NCI-H1436 (cell line): ENCODE measurements at regions not wholly inside any gene's neighbourhood (a gene's known extent, or its start where the extent isn't known, plus 50 kb on each side); places are given as distances from the start of the nearest gene placed in this dataset.

Source experiments
- DNase-seq: peaks from one replicate; lab custom pipeline; 2025; lab: John Stamatoyannopoulos, UW

DNA sequence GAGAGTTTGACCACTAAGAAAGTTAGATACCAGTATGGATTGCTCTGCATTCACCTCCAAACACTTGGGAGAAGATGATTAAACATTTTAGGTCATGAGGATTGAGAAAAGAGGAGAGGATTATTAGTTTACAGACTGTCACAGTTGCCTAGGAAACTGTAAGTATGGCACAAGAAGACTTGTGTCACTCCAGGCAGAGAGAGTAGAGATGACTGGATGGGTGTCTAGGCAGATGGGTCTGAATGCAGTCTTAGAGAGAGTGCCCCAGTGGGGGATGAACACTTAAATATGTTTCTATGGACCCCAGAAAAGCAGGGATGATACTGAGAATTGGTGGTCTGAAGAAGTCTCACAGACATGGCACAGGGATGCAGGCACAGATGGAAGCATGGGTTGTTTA, 477.6 kb upstream of the B3GALT2 start:
- DNase-seq = no peak

DNA sequence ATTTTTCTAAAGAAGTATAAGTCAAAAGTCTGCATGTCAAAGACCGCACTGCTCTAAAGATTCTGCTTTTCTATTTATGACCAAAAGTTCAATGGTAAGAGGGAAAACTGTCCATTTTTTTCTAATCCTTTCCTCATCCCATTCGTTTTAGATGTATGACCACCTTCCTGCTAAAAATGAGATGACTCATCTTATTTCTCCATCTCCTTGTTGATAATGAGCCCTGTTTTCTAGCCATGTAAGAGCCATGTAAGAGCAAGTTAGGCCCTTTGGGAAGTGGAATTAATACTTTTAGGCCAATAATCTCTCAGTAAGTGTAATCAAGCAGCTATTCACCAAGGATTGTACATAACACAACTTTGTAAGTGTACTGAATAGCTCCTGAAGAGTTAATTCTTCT, 475.6 kb upstream of the B3GALT2 start:
- no peak for DNase-seq

DNA sequence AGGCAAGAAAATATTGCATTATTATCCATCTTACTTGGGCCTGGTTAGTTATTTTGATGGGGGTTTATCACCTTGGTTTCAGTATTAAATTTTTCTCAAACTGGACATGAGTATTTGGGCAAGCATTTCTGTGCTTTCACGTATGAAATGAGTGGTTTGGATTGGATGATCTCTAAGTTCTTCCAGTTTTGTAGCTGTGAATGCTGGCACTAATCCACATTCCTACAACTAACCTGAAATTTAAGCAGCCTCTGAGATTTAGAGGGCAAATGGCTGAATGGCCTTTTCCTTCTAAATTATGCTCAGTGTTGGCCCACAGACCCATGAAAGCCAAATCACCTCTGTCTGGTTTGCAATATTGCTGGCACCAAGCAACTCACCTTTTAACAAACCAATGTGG, 475.0 kb upstream of the B3GALT2 start:
- DNase-seq = no peak

DNA sequence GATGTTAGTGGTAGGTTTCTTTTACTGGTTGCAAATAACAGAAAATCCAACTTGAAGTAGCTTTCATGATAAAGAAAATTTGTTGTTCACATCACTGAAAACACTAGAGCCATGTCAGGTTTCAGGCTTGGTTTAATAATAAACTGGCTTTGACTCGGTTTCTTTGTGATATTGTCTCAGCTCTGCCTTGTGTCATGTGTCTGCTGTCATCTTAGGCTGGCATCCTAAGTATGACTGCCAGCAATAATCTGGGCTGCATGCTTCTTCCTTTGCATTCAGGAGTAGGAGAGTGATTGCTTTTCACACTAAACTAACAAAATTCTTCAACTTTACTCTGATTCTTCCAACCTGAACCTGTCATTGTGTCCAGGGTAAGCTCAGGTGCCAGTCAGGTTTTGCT, 474.0 kb upstream of the B3GALT2 start:
- no peak for DNase-seq

DNA sequence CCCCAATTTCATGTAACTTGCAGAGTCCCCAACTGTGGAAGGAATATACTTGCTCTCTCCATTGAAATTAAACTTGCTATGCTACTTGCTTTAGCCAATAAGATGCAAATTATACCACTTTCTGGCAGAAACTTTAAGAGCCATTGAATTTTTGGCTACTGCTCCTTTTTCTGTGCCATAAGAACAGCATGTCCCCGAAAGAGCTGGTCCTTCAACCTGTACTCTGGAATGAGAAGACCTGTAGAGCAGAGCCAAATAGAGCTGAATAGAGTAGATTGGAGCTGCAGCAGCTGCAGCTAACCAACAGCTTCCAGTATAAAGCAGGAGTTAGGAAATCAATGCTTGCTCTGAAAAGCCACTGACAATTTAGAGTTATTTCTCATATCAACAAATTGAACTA, 472.3 kb upstream of the B3GALT2 start:
- no peak for DNase-seq

DNA sequence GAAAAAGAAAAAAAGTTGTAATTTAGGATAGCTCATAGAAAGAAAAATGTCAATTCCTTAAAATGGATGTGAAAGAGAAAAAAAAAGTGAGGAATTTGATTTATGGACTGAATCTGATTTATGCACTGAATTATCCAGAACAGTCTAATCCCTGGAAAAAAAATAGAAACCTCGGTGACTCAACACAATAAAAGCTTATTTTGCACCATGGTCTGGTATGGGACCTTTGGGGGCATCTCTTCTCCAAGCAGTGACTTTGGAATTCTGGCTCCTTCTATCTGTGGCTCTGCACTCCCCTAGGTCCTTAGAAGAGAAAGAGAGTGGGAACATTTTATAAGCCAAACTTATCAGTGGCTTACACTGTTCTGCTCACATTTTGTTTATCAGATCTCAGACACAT, 471.7 kb upstream of the B3GALT2 start:
- DNase-seq = no peak

DNA sequence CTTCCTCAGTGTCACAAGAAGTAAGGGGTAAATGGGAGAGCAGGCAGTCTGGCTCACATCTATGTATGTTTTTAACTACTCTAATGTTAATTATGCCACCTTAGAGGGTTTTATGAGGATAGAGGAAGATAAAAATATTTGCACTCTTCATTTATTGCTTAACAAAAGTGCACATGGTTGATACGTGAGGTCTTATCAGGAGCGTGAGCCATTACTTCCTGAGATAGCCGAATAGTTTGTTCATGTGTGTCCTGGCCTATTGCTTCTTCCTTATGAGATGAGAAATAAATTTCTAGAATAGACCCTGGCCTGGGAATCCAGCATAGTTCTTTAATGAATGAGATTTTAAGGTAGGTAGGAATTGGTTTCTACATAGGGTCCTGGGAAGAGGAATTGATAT, 471.1 kb upstream of the B3GALT2 start:
- DNase-seq = no peak

DNA sequence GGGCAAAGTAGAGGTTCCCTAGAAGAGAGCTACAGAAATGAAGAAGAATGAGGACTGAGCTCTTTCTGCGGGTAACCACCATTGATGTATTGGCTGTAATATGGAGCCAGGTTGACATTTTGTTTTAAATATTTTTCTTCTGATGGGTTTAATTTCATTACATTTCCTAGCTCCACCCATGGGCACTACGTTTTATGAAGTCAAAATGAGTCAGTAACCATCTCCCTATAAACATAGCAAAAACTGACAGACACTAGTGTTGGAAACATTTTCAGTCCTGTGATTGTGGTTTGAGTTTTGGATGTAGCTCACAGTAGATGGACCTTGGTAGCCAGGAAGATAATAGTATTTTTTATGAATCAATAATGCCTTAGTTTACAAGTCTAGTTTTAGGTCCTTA, 470.4 kb upstream of the B3GALT2 start:
- DNase-seq = no peak

DNA sequence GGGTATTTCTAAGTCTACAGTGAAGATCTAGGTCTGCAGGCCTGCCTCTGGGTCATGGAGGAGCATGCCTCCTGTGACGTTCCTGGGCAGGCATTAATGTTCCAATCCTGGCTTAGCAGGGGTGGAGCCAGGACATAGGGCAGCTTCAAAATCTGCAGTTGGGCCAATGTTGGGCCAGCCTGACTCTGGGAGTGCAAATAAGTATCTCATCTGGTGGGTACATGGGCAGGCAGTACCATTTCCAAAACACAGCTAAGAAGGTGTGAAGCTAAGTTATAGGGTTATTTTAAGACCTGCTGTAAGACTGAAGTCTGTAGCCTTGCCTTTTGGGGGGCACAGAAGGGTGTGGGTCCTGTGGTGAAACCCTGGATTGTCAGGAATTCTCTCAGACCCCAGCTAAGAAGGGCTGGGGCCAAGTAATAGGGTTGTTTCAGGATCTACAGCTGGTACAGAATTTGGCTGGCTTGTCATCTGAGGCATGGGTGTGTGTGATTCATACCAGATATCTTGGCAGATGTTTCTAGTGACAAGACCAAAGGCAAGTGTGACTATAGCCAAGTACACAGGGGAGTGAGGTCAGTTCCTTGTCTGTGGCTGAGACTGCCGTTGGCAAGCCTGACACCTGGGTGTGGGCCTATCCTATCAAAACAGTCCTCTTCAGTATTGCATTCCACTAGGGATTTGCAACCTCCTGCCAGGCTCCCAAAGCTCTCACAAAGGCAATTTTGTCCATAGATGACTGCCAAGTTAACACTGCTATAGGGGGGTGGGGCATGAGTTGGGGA, 468.7 kb upstream of the B3GALT2 start:
- no peak for DNase-seq

DNA sequence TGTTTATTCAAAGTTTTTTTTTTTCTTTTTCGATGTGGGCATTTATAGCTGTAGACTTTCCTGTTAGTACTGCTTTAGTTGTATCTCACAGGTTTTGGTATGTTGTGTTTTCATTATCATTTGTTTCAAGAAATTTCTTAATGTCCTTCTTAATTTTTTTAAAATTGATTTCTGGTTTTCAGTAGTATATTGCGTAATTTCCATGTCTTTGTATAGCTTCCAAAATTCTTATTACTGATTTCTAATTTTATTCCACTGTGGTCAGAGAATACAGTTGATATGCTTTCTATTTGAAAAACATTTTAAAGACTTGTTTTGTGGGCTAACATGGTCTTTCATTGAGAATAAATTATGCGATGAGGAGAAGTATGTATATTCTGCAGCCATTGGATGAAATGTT, 463.2 kb upstream of the B3GALT2 start:
- DNase-seq = no peak

DNA sequence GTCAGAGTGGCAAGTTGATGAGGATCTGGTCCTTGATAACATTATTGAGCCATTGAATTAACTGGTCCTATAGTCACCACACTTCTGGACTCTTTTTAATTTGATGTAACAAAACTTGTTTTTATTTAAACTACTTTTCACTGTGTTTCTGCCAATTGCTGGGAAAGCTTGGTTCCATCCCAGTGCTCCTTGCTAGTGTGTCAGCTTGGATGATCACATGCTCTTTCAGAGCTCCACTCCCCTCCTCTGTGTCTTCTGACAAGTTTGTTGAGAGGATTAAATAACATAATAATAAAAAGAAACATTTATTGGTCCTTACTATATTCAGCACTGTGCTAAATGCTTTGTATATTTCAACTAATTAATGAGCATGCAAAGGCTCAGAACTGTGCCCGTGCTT, 448.5 kb upstream of the B3GALT2 start:
- DNase-seq = no peak

DNA sequence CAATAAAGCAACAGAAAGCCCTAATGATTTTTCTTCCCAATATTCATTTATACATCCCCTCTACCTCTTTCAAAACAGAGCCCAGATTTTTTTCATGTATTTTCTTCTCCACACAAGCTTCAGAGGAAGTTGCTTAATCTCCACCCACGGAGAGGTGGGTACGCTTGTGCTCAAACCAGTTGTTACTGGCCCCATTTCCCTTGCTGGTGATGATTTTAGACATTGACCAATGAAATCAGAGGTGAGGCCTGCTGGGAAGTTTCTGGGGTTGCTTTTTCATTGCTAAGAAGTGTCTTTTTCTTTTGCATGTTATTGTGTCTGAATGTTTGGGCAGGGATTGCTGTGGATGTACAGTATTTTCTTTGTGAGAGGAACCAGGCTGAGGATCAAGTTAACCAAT, 448.1 kb upstream of the B3GALT2 start:
- DNase-seq = no peak

DNA sequence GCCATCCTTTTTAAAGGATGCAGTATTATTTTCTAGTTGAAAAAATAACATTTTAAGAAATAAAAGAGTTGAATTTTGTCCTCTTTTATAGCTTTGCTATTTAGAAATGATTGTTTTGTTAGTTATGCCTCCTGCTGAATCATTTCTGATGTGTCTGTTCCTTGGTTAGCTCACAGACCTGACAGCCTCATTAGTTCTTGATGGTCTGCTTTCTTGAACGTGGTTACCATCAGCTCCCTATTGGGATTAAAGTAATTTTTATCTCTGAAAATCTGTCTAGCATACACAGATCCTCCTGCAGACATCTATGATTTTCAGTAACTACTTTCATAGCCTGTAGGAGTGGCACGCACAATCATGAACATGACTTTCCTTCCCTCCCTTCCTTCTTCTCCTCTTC, 447.6 kb upstream of the B3GALT2 start:
- no peak for DNase-seq

DNA sequence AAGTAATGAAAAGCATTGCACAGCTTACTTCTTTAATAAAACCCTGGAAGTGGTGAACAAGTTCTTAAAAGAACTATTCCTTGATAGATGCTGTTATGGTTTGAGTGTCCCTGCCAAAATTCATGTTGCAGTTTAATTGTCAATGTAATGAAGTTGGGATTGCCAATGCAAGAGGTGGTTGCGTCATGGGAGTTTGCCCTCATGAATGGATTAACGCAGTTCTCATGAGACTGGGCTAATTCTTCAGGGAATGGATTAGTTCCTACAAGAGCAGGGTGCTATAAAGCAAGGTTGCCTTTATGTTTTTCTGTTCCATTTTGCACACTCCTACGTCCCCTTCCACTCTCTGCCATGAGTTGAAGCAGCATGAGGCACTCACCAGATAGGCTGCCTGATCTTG, 446.7 kb upstream of the B3GALT2 start:
- no peak for DNase-seq

DNA sequence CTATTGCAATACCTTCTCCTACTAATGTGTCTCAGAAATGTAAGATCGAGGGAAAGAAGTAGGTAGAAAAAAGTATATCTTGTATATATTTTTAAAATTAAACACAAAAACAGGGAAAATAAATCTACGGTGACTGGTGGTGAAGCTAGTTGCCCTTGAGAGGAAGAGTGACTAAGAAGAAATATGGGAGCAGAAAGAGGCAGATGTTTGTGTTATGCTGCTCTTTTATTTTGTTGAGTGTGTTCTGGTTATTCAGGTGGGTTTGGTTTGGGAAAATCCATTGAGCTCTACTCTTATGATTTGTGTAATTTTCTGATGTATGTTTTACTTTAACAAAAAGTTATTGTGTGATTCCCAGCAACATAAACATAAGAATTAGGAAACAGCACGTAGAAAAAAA, 444.9 kb upstream of the B3GALT2 start:
- no peak for DNase-seq

DNA sequence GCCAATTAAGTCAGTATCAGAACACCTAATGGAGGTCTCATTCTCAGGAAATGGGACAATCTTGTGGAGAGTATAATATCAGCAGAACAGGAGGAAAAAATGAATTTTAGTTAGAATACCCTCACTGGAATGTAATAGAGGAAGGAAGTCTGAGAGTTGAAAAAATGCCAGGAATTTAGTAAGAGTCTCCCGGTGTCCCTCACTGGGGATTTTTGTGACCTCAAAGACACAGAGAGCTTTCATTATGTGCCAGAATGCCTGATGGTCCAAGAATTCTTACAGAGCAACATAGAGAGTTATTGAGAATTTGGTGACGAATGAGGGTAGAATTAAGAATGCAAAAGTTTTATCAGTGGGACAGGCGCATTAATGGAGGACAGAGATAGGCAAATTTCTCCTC, 443.5 kb upstream of the B3GALT2 start:
- no peak for DNase-seq

DNA sequence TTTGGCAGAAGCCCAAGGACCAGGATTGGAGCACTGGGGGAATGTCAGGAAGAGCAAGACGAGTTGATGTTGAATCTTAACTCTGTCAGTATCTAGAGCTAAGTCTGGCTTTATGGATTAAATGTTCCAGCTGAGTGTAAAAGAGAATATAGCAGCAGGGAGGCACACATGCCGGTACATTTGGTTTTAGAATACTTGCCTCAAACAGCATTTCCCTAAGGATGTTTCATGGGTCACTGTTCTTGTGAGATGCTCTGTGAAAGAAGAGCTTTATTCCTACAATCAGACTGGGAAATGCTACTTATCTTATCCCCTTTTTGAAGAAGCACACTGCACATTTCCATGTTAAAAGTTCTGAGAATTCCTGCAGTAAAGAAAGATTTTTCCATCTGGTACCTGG, 440.3 kb upstream of the B3GALT2 start:
- no peak for DNase-seq

DNA sequence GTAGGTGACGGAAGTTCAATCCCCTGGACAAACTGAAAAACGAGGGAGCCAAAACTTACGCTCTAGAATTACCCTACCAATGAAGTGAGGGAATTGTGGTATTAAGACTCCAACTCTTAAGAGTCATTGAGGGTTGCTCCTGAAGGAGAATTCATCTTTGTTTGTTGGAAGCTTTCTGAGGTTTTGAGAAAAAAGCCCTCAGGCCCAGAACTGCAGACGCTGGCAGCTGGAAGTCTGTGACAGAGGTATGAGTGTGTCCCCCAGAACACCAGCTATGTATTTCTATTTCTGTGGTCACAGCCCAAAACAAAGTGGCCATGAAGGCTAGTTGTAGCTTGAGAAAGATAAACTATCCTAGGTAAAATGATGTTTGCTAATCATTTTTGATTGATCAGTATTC, 438.8 kb upstream of the B3GALT2 start:
- no peak for DNase-seq

DNA sequence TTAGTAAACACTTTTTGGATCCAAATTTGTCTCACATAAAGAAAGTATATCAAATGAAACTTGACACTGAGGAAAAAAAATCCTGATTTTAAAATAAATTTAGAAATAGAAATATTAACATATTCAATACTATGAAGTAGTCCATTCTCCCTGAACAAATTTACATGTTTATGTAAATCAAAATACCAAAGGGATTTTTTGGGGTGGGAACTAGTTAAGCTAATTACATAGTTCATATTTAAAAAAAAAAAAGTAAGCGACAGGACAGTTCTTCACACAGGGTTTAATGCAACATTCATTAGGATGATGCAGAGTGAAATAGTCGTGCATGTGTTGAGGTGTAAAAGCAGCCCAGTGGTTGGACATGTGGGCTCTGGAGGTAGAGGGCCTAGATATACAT, 433.5 kb upstream of the B3GALT2 start:
- DNase-seq = no peak

DNA sequence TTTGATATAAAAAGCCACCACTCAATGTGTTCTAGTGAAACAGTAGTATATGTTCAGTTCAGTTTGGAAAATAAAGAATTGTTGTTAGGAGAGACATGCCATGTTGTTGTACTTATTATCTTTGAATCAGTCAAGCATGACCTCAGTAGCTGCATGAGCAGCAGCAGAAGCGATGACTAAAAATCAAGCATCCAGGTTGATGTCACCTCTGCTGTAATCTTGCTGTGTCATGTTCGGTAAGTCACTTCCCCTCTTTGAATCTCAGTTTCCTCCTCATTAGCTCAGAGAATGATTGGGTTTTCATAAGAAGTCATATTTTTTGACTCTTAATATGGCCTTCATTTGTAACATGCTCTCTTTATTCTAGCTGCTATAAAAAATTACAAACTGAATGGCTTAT, 428.4 kb upstream of the B3GALT2 start:
- no peak for DNase-seq

DNA sequence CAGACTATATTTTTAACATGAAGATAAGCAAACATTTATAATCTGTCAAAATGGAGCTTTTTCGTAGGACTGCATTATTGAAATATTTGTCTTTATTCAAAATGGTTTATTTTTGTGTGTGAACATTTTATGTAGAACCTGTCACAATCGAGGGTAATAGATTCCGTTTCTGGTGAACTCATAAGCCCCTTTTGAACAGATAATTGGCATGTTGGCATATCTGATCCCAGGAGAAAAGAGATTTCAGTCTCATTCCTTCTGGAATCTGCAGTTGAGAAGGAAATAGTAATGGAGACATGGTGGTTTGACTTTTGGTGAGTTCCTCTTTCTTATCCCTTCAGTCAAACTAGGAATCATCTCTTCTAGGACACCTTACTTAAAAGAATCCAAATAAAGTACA, 427.9 kb upstream of the B3GALT2 start:
- no peak for DNase-seq

DNA sequence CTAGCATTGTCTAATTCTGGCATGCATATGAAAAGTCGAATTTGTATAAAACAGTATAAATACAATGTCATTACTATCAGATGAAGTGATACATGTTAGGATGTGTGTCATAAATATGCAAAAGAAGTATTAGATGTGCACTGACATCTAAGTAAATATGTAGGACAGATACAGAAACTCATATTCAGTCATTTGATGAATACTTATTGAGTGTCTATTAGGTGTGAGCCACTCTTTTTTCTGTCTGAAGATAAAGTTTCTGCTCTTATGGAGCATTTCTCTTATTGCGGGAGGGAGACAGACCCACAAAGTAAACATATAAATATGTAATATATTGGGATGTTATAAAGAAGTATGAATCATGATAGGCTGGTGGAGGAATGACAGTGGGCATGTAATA, 426.6 kb upstream of the B3GALT2 start:
- no peak for DNase-seq

DNA sequence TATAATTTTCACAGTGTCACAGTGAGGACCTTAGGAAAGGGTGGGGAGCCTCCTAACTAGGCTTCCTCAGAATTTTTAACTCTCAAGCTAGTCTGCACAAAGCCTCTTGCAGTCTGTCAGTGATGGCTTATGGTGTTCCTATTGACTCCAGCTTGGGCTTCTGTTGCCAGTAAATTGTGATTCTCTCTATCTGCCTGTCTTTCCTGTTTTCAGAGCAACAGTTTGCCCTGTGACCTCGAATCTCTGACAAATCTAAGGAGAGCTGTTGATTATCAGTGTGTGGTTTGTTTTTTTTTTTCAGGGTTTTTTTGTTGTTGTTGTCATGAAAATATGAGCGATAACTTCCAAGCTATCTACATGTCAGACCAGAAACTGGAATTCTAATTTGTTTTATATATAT, 423.2 kb upstream of the B3GALT2 start:
- no peak for DNase-seq

DNA sequence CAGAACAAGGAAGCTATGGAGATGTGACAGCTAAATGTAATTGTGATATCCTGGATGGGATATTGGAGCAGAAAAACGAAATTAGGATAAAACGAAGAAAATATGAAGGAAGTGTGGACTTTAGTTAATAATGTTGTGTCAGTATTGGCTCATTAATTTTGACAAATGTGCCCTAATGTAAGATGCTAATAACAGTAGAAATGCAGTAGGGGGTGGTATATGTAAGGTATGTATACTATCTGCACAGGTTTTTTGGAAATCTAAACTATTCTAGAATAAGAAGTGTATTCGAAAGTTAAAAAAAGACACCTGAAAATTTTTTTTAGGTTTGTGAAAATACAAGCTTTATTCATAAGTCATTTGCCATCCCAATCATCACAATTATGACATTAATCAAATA, 421.4 kb upstream of the B3GALT2 start:
- no peak for DNase-seq

DNA sequence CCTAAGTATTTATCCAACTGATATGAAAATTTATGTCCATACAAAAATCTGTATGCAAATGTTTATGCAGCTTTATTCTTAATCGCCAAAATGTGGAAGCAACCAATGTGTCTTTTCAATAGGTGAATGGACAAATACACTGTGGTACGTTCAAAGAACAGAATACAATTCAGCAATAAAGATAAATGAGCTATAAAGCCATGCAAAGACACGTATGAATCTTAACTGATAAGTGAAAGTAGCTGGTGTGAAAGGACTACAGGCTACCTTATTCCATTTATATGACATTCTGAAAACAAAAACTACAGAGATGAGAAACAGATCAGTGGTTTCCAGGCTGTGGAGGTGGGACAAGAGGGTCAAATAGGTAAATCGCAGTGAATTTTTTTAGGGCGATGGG, 419.6 kb upstream of the B3GALT2 start:
- DNase-seq = no peak
